ENCODE measurements at regions not wholly inside any gene's neighbourhood (a gene's known extent, or its start where the extent isn't known, plus 50 kb on each side); places are given as distances from the start of the nearest gene placed in this dataset.

- peak; percentile 73 for DNase-seq (ENCODE audit: low read depth)
Observed at GRCh38 chr20:57902473-57902872, 192.7 kb upstream of the PMEPA1 start.

- DNase-seq (ENCODE audit: low read depth): no peak
Observed at GRCh38 chr20:57901526-57901925, 191.7 kb upstream of the PMEPA1 start.

- DNase-seq (ENCODE audit: low read depth): no peak
Observed at GRCh38 chr20:57900226-57900905, 190.6 kb upstream of the PMEPA1 start.

- DNase-seq (ENCODE audit: low read depth): no peak
Observed at GRCh38 chr20:57899554-57899953, 189.7 kb upstream of the PMEPA1 start.

GRCh38 chr20:57898332-57898731 lies 188.5 kb upstream of the PMEPA1 start:
- no peak for DNase-seq (ENCODE audit: low read depth)

GRCh38 chr20:57897891-57898290 lies 188.1 kb upstream of the PMEPA1 start:
- no peak for DNase-seq (ENCODE audit: low read depth)

GRCh38 chr20:57897156-57897874 lies 187.5 kb upstream of the PMEPA1 start:
- DNase-seq (ENCODE audit: low read depth): no peak

GRCh38 chr20:57896563-57896962 lies 186.7 kb upstream of the PMEPA1 start:
- DNase-seq (ENCODE audit: low read depth): no peak

GRCh38 chr20:57896017-57896416 lies 186.2 kb upstream of the PMEPA1 start:
- DNase-seq (ENCODE audit: low read depth): no peak

- no peak for DNase-seq (ENCODE audit: low read depth)
Observed at GRCh38 chr20:57895161-57895855, 185.5 kb upstream of the PMEPA1 start.

GRCh38 chr20:57894522-57894921 lies 184.7 kb upstream of the PMEPA1 start:
- no peak for DNase-seq (ENCODE audit: low read depth)

GRCh38 chr20:57894096-57894495 lies 184.3 kb upstream of the PMEPA1 start:
- no peak for DNase-seq (ENCODE audit: low read depth)

GRCh38 chr20:57893366-57893999 lies 183.7 kb upstream of the PMEPA1 start:
- DNase-seq (ENCODE audit: low read depth): no peak

GRCh38 chr20:57892471-57892870 lies 182.7 kb upstream of the PMEPA1 start:
- no peak for DNase-seq (ENCODE audit: low read depth)

GRCh38 chr20:57891014-57891413 lies 181.2 kb upstream of the PMEPA1 start:
- DNase-seq (ENCODE audit: low read depth): no peak

GRCh38 chr20:57890202-57890800 lies 180.5 kb upstream of the PMEPA1 start:
- no peak for DNase-seq (ENCODE audit: low read depth)

GRCh38 chr20:57888591-57888990 lies 178.8 kb upstream of the PMEPA1 start:
- no peak for DNase-seq (ENCODE audit: low read depth)

- no peak for DNase-seq (ENCODE audit: low read depth)
Observed at GRCh38 chr20:57884956-57885355, 175.1 kb upstream of the PMEPA1 start.

- no peak for DNase-seq (ENCODE audit: low read depth)
Observed at GRCh38 chr20:57883761-57884160, 173.9 kb upstream of the PMEPA1 start.

- no peak for DNase-seq (ENCODE audit: low read depth)
Observed at GRCh38 chr20:57883224-57883623, 173.4 kb upstream of the PMEPA1 start.

GRCh38 chr20:57882451-57883161 lies 172.8 kb upstream of the PMEPA1 start:
- DNase-seq (ENCODE audit: low read depth): peak; percentile 92

All from myocyte (in vitro differentiated cells).